Sciatic nerve (tissue), 2 donors: ENCODE measurements at regions not wholly inside any gene's neighbourhood (a gene's known extent, or its start where the extent isn't known, plus 50 kb on each side); places are given as distances from the start of the nearest gene placed in this dataset.

Experiments
- ATAC-seq: fragments of 200-7000 bp; cut with Tn5 transposase; one replicate; pipeline ENCODE4 v1.9.1; 2020; ENCODE audit warnings: mild to moderate bottlenecking, moderate library complexity
- DNase-seq: peaks from one replicate; pipeline ENCODE4 v3.0.0-alpha.2; 2020; ENCODE audit warnings: low spot score
- intact Hi-C: fragments of 100-400 bp; cut with DNase I; formaldehyde crosslinking; loops from one replicate; pipeline ENCODE4 v1.14.2; 2022
- donor health status: DM: no; HTN: no; CAD: no.
- donor health status: DM: no; HTN: no; CAD: no.

GRCh38 chr2:4502230-4502843, 799.0 kb downstream of the DCDC2C start:
- ATAC-seq, result no peak
- intact Hi-C loops, result no loop called here
- no peak for DNase-seq

DNA sequence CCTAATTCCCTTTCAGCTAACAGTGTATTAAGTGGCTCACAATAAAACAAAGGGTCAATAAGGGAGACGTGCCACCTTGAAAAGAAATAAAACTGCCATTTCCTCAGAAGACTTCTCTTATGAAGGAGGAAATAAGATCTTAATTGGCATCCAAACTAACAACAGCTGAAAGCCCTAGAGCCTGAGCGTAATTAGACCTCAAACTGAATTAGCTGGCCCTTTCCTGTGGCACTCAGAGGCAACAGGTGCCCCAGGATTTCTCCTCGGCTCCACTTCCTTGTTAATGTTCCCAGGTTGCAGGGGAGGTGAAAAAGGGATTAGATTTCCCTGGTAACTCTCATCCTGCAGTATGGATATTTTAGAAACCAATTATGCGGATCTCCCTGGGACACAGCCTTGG, 804.3 kb downstream of the DCDC2C start:
- intact Hi-C loops, result no loop called here
- ATAC-seq (no peak), DNase-seq (no peak)

GRCh38 chr2:4515871-4516761, 812.7 kb downstream of the DCDC2C start:
- no peak for DNase-seq
- intact Hi-C loops, result no loop called here
- ATAC-seq, result no peak

- ATAC-seq, result no peak
- intact Hi-C loops, result no loop called here
- DNase-seq, result no peak
These were observed 815.2 kb downstream of the DCDC2C start for GRCh38 chr2:4518596-4518995.

GRCh38 chr2:4522498-4523421, 819.4 kb downstream of the DCDC2C start:
- ATAC-seq (no peak), DNase-seq (no peak)

DNA sequence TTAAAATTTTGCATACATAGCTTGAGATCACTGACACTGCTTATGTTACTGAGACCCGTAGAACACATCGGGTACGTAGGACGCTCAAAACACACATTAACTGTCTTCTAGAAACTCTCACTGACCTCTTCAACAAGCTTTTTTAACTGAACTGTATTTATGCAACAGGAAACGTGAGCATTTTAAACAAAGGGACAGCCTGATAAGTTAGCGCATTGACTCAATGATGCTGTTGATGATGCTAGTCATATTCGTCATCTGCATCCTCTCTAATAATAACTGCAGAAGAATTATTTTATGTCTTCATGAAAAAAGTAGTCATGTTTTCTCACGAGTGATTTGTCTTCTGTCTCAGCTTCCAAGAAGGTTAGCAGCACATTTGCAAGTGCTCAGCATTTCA, 824.0 kb downstream of the DCDC2C start:
- no peak for ATAC-seq
- intact Hi-C loops, result no loop called here
- no peak for DNase-seq

More at GRCh38 chr2:4522498-4523421, 819.4 kb downstream of the DCDC2C start:
- intact Hi-C loops, result no loop called here

DNA sequence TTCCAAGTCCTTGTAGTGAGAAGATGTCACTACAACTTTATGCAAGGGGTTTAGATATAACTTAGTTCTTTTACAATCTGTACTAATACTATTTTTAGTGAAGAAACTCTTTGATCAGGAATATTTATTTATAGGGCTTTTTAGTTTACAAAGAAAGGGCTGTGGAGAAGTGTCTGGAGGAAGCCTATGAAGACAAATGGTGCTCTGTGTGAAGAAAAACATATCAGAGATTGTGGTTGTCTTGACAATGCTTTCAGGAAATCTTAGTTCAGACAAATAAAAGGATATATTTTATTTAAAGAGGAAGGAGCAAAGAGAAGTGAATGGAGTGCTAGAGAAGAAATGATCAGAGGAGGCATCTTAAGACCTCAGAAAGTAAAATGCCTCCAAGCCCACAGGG, 824.9 kb downstream of the DCDC2C start:
- no peak for ATAC-seq
- intact Hi-C loops, result no loop called here
- DNase-seq, result no peak

DNA sequence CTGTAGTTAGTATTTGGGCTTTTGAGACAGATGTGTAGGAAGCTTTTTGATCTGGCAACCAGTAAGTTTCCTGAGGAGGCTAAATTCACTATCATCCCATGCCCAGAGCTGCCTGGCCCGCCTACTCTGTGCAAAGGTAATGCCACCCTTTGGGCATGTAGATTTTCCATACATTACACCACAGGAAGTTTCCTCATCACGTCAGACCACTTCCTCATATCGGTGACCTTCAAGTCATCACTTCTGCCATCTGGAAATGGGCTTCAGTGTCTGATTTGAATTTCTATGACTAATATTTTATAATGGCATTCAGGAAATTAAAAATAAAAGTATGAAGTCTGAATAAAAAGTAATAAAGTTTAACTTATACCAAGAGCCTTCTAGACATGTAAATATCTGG, 825.4 kb downstream of the DCDC2C start:
- no peak for ATAC-seq
- intact Hi-C loops, result no loop called here

GRCh38 chr2:4529738-4530137, 826.4 kb downstream of the DCDC2C start:
- no peak for ATAC-seq
- DNase-seq, result no peak
- intact Hi-C loops, result no loop called here

More for the DNA sequence above, 825.4 kb downstream of the DCDC2C start:
- no peak for DNase-seq

DNA sequence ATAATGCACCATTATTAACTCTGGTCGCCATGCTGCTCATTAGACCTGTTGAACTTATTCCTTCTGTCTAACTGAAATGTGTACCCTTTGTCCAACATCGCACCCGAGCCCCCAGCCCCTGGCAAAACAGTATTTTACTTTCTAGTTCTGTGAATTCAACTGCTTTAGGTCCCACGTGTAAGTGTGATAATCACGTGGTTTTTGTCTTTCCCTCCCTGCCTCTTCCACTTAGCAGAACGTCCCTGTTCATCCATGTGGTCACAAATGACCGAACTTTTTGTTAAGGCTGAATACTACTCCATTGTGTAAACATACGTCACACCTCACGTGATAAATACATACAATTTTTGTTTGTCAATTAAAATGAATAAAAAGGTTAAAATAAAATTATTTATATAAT, 826.9 kb downstream of the DCDC2C start:
- ATAC-seq (no peak), DNase-seq (no peak)
- intact Hi-C loops, result no loop called here

GRCh38 chr2:4533806-4534205, 830.4 kb downstream of the DCDC2C start:
- no peak for DNase-seq
- ATAC-seq, result no peak
- intact Hi-C loops, result no loop called here

- no peak for ATAC-seq
- intact Hi-C loops, result no loop called here
- no peak for DNase-seq
These were observed 835.7 kb downstream of the DCDC2C start for GRCh38 chr2:4539121-4539520.

DNA sequence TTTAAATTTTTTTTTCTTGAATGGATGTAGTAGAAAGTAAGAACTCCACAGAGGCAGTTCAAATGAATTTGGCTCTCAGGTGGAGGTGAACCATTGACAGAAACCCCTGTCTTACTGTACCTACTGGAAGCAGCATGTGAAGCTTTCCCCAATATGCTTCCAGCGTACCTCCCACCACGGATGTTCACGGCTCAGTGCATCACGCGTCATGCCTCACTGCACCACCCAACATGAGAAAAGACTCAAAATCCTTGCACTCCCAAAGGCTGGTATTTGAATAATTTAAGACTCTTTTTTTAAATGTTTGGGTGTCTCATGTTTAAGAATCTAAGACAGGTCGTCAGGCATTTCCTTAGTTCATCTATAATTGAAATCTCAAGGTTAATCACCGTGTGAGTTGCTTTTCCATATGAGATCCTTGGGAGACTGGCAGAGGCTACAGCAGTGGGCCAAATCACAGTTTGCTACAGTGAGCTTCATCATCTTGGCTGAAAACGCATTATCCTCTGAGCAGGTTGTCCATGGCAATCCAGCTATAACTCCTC, 846.4 kb downstream of the DCDC2C start:
- ATAC-seq (no peak), DNase-seq (no peak)
- intact Hi-C loops, result no loop called here

- DNase-seq, result no peak
- ATAC-seq, result no peak
- intact Hi-C loops, result no loop called here
These were observed 848.5 kb downstream of the DCDC2C start for GRCh38 chr2:4551691-4552474.

GRCh38 chr2:4553241-4553640, 849.9 kb downstream of the DCDC2C start:
- no peak for DNase-seq
- ATAC-seq, result peak; percentile 73
- intact Hi-C loops, result no loop called here

DNA sequence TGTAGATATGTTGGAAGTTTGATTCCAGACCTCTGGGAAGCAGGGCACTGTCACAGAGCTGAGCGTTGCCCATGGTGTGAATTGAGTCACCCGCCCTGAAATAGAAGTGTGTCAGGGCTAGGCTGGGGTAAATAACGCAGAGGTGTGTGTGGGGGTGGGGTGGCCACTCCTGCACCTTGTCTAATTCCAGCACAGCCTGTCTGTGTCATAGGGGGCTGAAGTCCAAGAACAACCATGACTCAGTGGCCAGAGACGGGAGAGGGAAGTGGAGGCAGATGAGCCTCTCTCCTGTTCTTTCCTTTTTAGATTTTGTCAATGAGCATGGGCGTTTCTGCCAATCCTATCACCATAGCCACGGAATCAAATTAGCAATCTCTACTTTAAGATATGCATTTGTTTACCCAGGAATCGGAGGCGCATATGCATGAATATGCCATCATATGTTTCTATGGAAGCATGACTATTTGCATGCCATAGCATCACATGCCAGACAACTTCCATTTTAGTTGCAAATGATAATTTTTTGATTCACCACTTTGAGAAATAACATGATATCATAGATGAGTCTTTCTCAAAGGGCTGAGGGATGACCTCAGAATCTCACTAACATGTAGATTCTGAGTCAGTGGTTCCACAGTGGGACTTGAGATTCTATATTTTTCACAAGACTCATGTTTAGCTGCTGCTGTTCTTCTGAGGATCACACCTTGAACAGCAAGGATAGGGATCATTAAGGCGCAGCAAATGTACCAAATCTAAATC, 852.9 kb downstream of the DCDC2C start:
- no peak for DNase-seq
- ATAC-seq, result no peak
- intact Hi-C loops, result no loop called here

DNA sequence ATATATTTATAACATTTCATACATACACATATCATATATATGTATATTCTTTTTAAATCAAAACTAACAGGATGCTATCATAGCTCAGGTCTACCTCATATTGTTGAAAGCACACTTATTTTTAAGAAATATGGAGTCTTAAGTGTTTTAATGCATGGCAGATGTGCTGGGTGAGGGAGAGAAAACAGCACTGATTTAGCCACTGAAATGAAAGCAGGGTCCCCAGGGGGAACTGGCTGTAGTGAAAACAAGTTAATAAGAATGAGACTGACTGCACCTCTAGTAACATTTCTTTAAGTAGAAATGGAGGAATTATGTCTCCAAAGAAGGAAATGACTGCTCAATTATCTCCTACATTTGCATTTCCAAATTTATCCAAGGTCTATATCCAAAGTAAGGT, 857.8 kb downstream of the DCDC2C start:
- no peak for ATAC-seq
- intact Hi-C loops, result no loop called here
- no peak for DNase-seq

- intact Hi-C loops, result no loop called here
- ATAC-seq (no peak), DNase-seq (no peak)
These were observed 872.7 kb downstream of the DCDC2C start for GRCh38 chr2:4576075-4576474.
